H1 (cell line): ENCODE measurements at regions not wholly inside any gene's neighbourhood (a gene's known extent, or its start where the extent isn't known, plus 50 kb on each side); places are given as distances from the start of the nearest gene placed in this dataset.

Experiments used
- CTCF ChIA-PET: fragments of 300-600 bp; sonication (Branson Sonifier 250); formaldehyde crosslinking; loops from one replicate; lab custom pipeline; 2021; ENCODE audit not compliant: partially characterized antibody; lab: Charles Lee
- POLR2A ChIA-PET: fragments of 300-600 bp; sonication (Branson Sonifier 250); formaldehyde crosslinking; loops from one replicate; lab custom pipeline; 2021; ENCODE audit warnings: inconsistent platforms; ENCODE audit not compliant: partially characterized antibody; lab: Charles Lee
- DNase-seq, 2 experiments: peaks; one replicate each; pipeline versions ENCODE4 v3.0.0 to v3.0.0-alpha.2; 2010 to 2022; ENCODE audit warnings: low spot score in 2 of 2, low read depth in 1 of 2, mixed read lengths in 1 of 2
- FAIRE-seq: peaks from 2 replicates; lab custom pipeline; 2011; peaks lifted over from hg19 to GRCh38; lab: Jason Lieb, UNC
- H2AFZ ChIP-seq: 2 replicates; pipeline ENCODE4 v1.8.1; 2012; ENCODE audit warnings: low read length, inconsistent platforms
- H2AK5ac ChIP-seq: 2 replicates; pipeline ENCODE4 v1.6.1; 2013; ENCODE audit warnings: low read depth, low read length
- H2BK120ac ChIP-seq: replicated peaks from 2 replicates; pipeline ENCODE3; 2013; ENCODE audit warnings: low read depth, low read length, inconsistent platforms
- H2BK12ac ChIP-seq: 2 replicates; pipeline ENCODE4 v1.6.1; 2013; ENCODE audit warnings: low read depth, low read length
- H2BK15ac ChIP-seq: 2 replicates; pipeline ENCODE4 v1.6.1; 2013; ENCODE audit warnings: low read length
- H2BK20ac ChIP-seq: 2 replicates; pipeline ENCODE4 v1.6.1; 2013; ENCODE audit warnings: low read length
- H2BK5ac ChIP-seq: 2 replicates; pipeline ENCODE4 v1.6.1; 2013; ENCODE audit warnings: low read depth, low read length
- H3K14ac ChIP-seq: 2 replicates; pipeline ENCODE4 v1.6.1; 2013; ENCODE audit warnings: inconsistent platforms; ENCODE audit not compliant: insufficient read length
- H3K18ac ChIP-seq: 2 replicates; pipeline ENCODE4 v1.6.1; 2013; ENCODE audit warnings: low read length; ENCODE audit errors: extremely low read depth
- H3K23ac ChIP-seq: 2 replicates; pipeline ENCODE4 v1.6.1; 2013; ENCODE audit warnings: inconsistent platforms; ENCODE audit not compliant: insufficient read length
- H3K23me2 ChIP-seq: 2 replicates; pipeline ENCODE4 v1.6.1; 2013; ENCODE audit warnings: low read depth, low read length
- H3K27ac ChIP-seq: 2 replicates; pipeline ENCODE4 v1.6.1; 2011; ENCODE audit warnings: low read depth, low read length, inconsistent platforms
- H3K27me3 ChIP-seq, 4 experiments: replicated peaks in 1 of 4; 1 replicate in 1 of 4; 2 replicates in 3 of 4; pipeline versions ENCODE4 v1.6.1 to v1.8.1; 2011 to 2013; ENCODE audit warnings: low read length in 3 of 4, mild to moderate bottlenecking in 3 of 4, inconsistent platforms in 2 of 4, mixed read lengths in 2 of 4, moderate library complexity in 1 of 4; ENCODE audit not compliant: control insufficient read depth in 3 of 4, insufficient read depth in 3 of 4; ENCODE audit errors: extremely low read depth in 1 of 4
- H3K36me3 ChIP-seq, 4 experiments: 2 replicates each; pipeline versions ENCODE4 v1.6.1 to v1.8.1; 2011 to 2013; ENCODE audit warnings: mild to moderate bottlenecking in 4 of 4, low read length in 3 of 4, moderate library complexity in 2 of 4, control low read depth in 1 of 4, inconsistent platforms in 1 of 4; ENCODE audit not compliant: insufficient read depth in 4 of 4, control insufficient read depth in 2 of 4
- H3K4ac ChIP-seq: replicated peaks from 2 replicates; pipeline ENCODE3; 2013; ENCODE audit warnings: low read length, low read depth, mixed read lengths, inconsistent platforms; ENCODE audit not compliant: insufficient read length
- H3K4me1 ChIP-seq, 4 experiments: replicated peaks in 1 of 4; 1 replicate in 1 of 4; 2 replicates in 3 of 4; pipeline versions ENCODE4 v1.6.1 to v1.8.1; 2011 to 2013; ENCODE audit warnings: low read length in 3 of 4, inconsistent platforms in 2 of 4, mixed read lengths in 1 of 4; ENCODE audit not compliant: insufficient read depth in 4 of 4, control insufficient read depth in 3 of 4
- H3K4me2 ChIP-seq, 2 experiments: 2 replicates each; pipeline versions ENCODE4 v1.6.1 to v1.8.1; 2011 to 2013; ENCODE audit warnings: low read depth in 2 of 2, low read length in 2 of 2, control low read depth in 1 of 2, inconsistent platforms in 1 of 2, mild to moderate bottlenecking in 1 of 2; ENCODE audit not compliant: insufficient read depth in 1 of 2
- H3K4me3 ChIP-seq, 4 experiments: fragments of 200-600, 300-600 bp in 1 of 4; sonication (generic), shearing (Covaris generic), sonication (Bioruptor Twin) in 1 of 4; 2 replicates each; pipeline versions ENCODE4 v1.5.1 to v1.8.1; 2011 to 2016; ENCODE audit warnings: low read length in 4 of 4, low read depth in 3 of 4, control low read depth in 2 of 4, inconsistent platforms in 2 of 4, mild to moderate bottlenecking in 2 of 4, mixed read lengths in 1 of 4, moderate library complexity in 1 of 4; ENCODE audit not compliant: insufficient read depth in 2 of 4; ENCODE audit errors: extremely low read depth in 1 of 4
- H3K56ac ChIP-seq: replicated peaks from 2 replicates; pipeline ENCODE3; 2013; ENCODE audit warnings: low read depth, mild to moderate bottlenecking, mixed read lengths, low read length, inconsistent platforms; ENCODE audit not compliant: insufficient read length
- H3K79me1 ChIP-seq: 2 replicates; pipeline ENCODE4 v1.6.1; 2013; ENCODE audit warnings: low read depth, low read length, control low read depth
- H3K79me2 ChIP-seq, 2 experiments: 2 replicates each; pipeline versions ENCODE4 v1.6.1 to v1.8.1; 2012 to 2013; ENCODE audit warnings: low read length in 2 of 2, mild to moderate bottlenecking in 2 of 2, inconsistent platforms in 1 of 2; ENCODE audit not compliant: insufficient read depth in 2 of 2, control insufficient read depth in 1 of 2
- H3K9ac ChIP-seq, 4 experiments: replicated peaks in 1 of 4; 1 replicate in 1 of 4; 2 replicates in 3 of 4; pipeline versions ENCODE4 v1.6.1 to v1.8.1; 2011 to 2013; ENCODE audit warnings: low read depth in 3 of 4, low read length in 3 of 4, control low read depth in 2 of 4, mild to moderate bottlenecking in 2 of 4, moderate library complexity in 2 of 4, inconsistent platforms in 1 of 4; ENCODE audit errors: extremely low read depth in 1 of 4
- H3K9me3 ChIP-seq, 2 experiments: 2 replicates each; pipeline versions ENCODE4 v1.6.1 to v1.8.1; 2012 to 2013; ENCODE audit warnings: mild to moderate bottlenecking in 2 of 2, moderate library complexity in 2 of 2, control low read depth in 1 of 2, inconsistent platforms in 1 of 2, low read depth in 1 of 2, low read length in 1 of 2, mixed read lengths in 1 of 2; ENCODE audit not compliant: insufficient read depth in 2 of 2
- H4K20me1 ChIP-seq, 2 experiments: replicated peaks in 1 of 2; 2 replicates each; pipeline versions ENCODE3 to v1.8.1; 2011 to 2013; ENCODE audit warnings: inconsistent platforms in 2 of 2, low read length in 2 of 2, mild to moderate bottlenecking in 1 of 2; ENCODE audit not compliant: insufficient read depth in 2 of 2, control insufficient read depth in 1 of 2
- H4K5ac ChIP-seq: 2 replicates; pipeline ENCODE4 v1.6.1; 2013; ENCODE audit warnings: low read length, low read depth, mixed read lengths, inconsistent platforms; ENCODE audit not compliant: insufficient read length
- H4K8ac ChIP-seq: 2 replicates; pipeline ENCODE4 v1.8.0; 2013; ENCODE audit warnings: mild to moderate bottlenecking, moderate library complexity, low read length, inconsistent platforms; ENCODE audit not compliant: insufficient read depth; ENCODE audit errors: extremely low read depth
- H4K91ac ChIP-seq: replicated peaks from 2 replicates; pipeline ENCODE3; 2013; ENCODE audit warnings: low read length, mixed read lengths, inconsistent platforms; ENCODE audit not compliant: insufficient read length
- CBX8 ChIP-seq: fragments of 300-800, 300-1000 bp; sonication (generic); IDR thresholded peaks from 2 replicates; pipeline ENCODE4 v1.7.1; 2016; ENCODE audit warnings: low read depth, low read length, borderline replicate concordance
- CHD1 ChIP-seq: IDR thresholded peaks from 2 replicates; pipeline ENCODE4 v1.6.1; 2012; ENCODE audit warnings: low read depth, low read length, improper control_type of control experiment
- CHD2 ChIP-seq: IDR thresholded peaks from 2 replicates; pipeline ENCODE4 v1.6.1; 2012; ENCODE audit warnings: low read length, improper control_type of control experiment
- SP1 ChIP-seq: IDR thresholded peaks from 2 replicates; pipeline ENCODE4 v1.6.1; 2011; ENCODE audit warnings: low read depth, low read length
- SRF ChIP-seq: IDR thresholded peaks from 2 replicates; pipeline ENCODE4 v1.6.1; 2011; ENCODE audit warnings: mild to moderate bottlenecking, low read depth, low read length, moderate library complexity
- WGBS, 2 experiments: shearing (Covaris generic) in 1 of 2; methylation state at CpG; one replicate each; pipeline versions ENCODE4 v1.1.6 to v1.1.7; 2013 to 2015; ENCODE audit warnings: low lambda C conversion rate in 2 of 2, mixed read lengths in 2 of 2, inconsistent platforms in 1 of 2, low coverage in 1 of 2, missing lambda C conversion rate in 1 of 2; ENCODE audit not compliant: insufficient replicate concordance in 2 of 2, insufficient coverage in 1 of 2, insufficient read length in 1 of 2; ENCODE audit errors: extremely low coverage in 1 of 2, missing lambda C conversion rate in 1 of 2; 5-methylcytosine and 5-hydroxymethylcytosine counted together
- TF ChIP-seq, protein P1 (sequence below), 3 experiments: IDR thresholded peaks; 1 replicate in 2 of 3; 2 replicates in 1 of 3; pipeline versions ENCODE4 v1.5.1 to v1.6.1; 2011; ENCODE audit warnings: low read length in 3 of 3, mild to moderate bottlenecking in 3 of 3, inconsistent platforms in 2 of 3, low read depth in 1 of 3, moderate library complexity in 1 of 3; ENCODE audit not compliant: insufficient read depth in 1 of 3; ENCODE audit errors: control extremely low read depth in 1 of 3

GRCh38 chr2:180495606-180496005 lies 484.8 kb upstream of the UBE2E3 start:
- Histone ChIP-seq H3K14ac (no peak overlapping the region), H3K23me2 (no peaks in the 10 kb centered on the region), H2BK20ac (no peak overlapping the region), H3K79me2 (no peaks in the 10 kb centered on the region), H3K36me3 (no peaks in the 10 kb centered on the region), H3K4ac (no peak overlapping the region), H3K9me3 (no peaks in the 10 kb centered on the region), H3K27ac (no peak overlapping the region), H3K4me2 (no peak overlapping the region), H2BK120ac (no peak overlapping the region), H4K91ac (no peak overlapping the region), H4K5ac (no peak overlapping the region), H3K4me1 (no peaks in the 10 kb centered on the region), H3K56ac (no peak overlapping the region), H3K4me3 (no peak overlapping the region)
- WGBS, 2 experiments: 97% methylated on average over 2 of the region's 2 CpGs; no CpG with 5 or more reads in 1 of the 2 experiments
- CTCF ChIA-PET: interaction anchor here (1.4 to 2.2 kb wide), 2 partner anchors 9 to 50 kb away, joined by 4 to 6 read pairs; no protein-coding TSS in a partner anchor
- POLR2A ChIA-PET: no interaction called here
- FAIRE-seq: no peak
- DNase-seq: no peak
- TF ChIP-seq, protein P1, sequence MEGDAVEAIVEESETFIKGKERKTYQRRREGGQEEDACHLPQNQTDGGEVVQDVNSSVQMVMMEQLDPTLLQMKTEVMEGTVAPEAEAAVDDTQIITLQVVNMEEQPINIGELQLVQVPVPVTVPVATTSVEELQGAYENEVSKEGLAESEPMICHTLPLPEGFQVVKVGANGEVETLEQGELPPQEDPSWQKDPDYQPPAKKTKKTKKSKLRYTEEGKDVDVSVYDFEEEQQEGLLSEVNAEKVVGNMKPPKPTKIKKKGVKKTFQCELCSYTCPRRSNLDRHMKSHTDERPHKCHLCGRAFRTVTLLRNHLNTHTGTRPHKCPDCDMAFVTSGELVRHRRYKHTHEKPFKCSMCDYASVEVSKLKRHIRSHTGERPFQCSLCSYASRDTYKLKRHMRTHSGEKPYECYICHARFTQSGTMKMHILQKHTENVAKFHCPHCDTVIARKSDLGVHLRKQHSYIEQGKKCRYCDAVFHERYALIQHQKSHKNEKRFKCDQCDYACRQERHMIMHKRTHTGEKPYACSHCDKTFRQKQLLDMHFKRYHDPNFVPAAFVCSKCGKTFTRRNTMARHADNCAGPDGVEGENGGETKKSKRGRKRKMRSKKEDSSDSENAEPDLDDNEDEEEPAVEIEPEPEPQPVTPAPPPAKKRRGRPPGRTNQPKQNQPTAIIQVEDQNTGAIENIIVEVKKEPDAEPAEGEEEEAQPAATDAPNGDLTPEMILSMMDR (IDR thresholded peaks at IDR 0.05; ENCODE audit: control extremely low read depth in 1 of 3, insufficient read depth in 1 of 3, low read depth in 1 of 3, low read length in 3 of 3): no peak
- TF ChIP-seq SP1 (no peak), SRF (no peak), CBX8 (no peak), CHD2 (no peak), CHD1 (no peak)
- TF ChIP-seq, all 59 proteins: peak for 0
- H3K79me1 ChIP-seq: no peaks in the 10 kb centered on the region
- no peak overlapping the region for H2BK15ac ChIP-seq
- H2BK12ac ChIP-seq: no peak overlapping the region
- H3K18ac ChIP-seq: no peak overlapping the region
- H4K8ac ChIP-seq: no peak overlapping the region
- no peak overlapping the region for H3K9ac ChIP-seq
- no peak overlapping the region for H3K23ac ChIP-seq
- H4K20me1 ChIP-seq: no peaks in the 10 kb centered on the region
- H2AFZ ChIP-seq: peak overlapping the region; percentile 79; the same call in 1 of the 2 replicates
- no peak overlapping the region for H2AK5ac ChIP-seq
- no peak overlapping the region for H2BK5ac ChIP-seq
- H3K27me3 ChIP-seq: no peaks in the 10 kb centered on the region
